ENCODE measurements at regions not wholly inside any gene's neighbourhood (a gene's known extent, or its start where the extent isn't known, plus 50 kb on each side); places are given as distances from the start of the nearest gene placed in this dataset.
A peak's percentile ranks its signal among the peaks of the same experiment; 100 is the strongest.

GRCh38 chr2:186309901-186310300 lies 176.2 kb upstream of the ZC3H15 start:
- Histone ChIP-seq H4K8ac (ENCODE audit: low read depth, low read length) (no peak overlapping the region), H3K23ac (ENCODE audit: low read length) (no peak overlapping the region), H2AFZ (ENCODE audit: insufficient read depth, low read length, poor library complexity) (no peak overlapping the region), H3K4me1 (ENCODE audit: control insufficient read depth in 1 of 2, insufficient read depth in 2 of 2, low read length in 2 of 2) (peaks cover 0 to 11% of the 10 kb centered on the region in 2 experiments), H3K27me3 (ENCODE audit: insufficient read depth, low read length) (no peaks in the 10 kb centered on the region), H3K4me3 (ENCODE audit: low read depth, low read length) (no peak overlapping the region), H4K12ac (ENCODE audit: low read depth, low read length) (no peak overlapping the region), H3K14ac (ENCODE audit: low read length) (no peak overlapping the region), H3K18ac (ENCODE audit: low read length) (no peak overlapping the region), H2AK5ac (ENCODE audit: low read length) (no peak overlapping the region), H3K79me2 (ENCODE audit: control insufficient read depth, insufficient read depth, low read length, poor library complexity) (no peaks in the 10 kb centered on the region), H3K79me1 (ENCODE audit: low read length) (no peaks in the 10 kb centered on the region), H3K9me3 (ENCODE audit: insufficient read depth, low read depth, low read length) (peaks cover 3% of the 10 kb centered on the region), H3K4ac (ENCODE audit: low read depth, low read length) (no peak overlapping the region), H3K36me3 (ENCODE audit: control insufficient read depth in 1 of 2, insufficient read depth in 2 of 2, low read length in 2 of 2) (no peaks in the 10 kb centered on the region), H4K91ac (ENCODE audit: low read depth, low read length) (peak overlapping the region; percentile 12), H2BK120ac (ENCODE audit: insufficient read depth, low read length, poor library complexity) (no peak overlapping the region), H3K9ac (ENCODE audit: low read length) (no peak overlapping the region), H3K27ac (ENCODE audit: low read depth, low read length) (no peak overlapping the region), H2BK5ac (ENCODE audit: low read depth, low read length, poor library complexity) (no peak overlapping the region), H2BK12ac (ENCODE audit: low read length) (no peak overlapping the region), H3K4me2 (ENCODE audit: low read length) (no peak overlapping the region)
- WGBS (ENCODE audit: extremely low coverage, insufficient coverage, insufficient read length): no CpG with 5 or more reads among the region's 2 CpGs
- no peak for DNase-seq

- Histone ChIP-seq H3K9ac (ENCODE audit: low read length) (no peak overlapping the region), H4K91ac (ENCODE audit: low read depth, low read length) (no peak overlapping the region), H2BK120ac (ENCODE audit: insufficient read depth, low read length, poor library complexity) (no peak overlapping the region), H3K79me2 (ENCODE audit: control insufficient read depth, insufficient read depth, low read length, poor library complexity) (no peaks in the 10 kb centered on the region), H3K4me1 (ENCODE audit: control insufficient read depth in 1 of 2, insufficient read depth in 2 of 2, low read length in 2 of 2) (no peaks in the 10 kb centered on the region), H2BK12ac (ENCODE audit: low read length) (no peak overlapping the region), H3K23ac (ENCODE audit: low read length) (no peak overlapping the region), H3K36me3 (ENCODE audit: control insufficient read depth in 1 of 2, insufficient read depth in 2 of 2, low read length in 2 of 2) (peaks cover 0 to under 1% of the 10 kb centered on the region in 2 experiments), H3K4me3 (ENCODE audit: low read depth, low read length) (no peak overlapping the region), H3K27ac (ENCODE audit: low read depth, low read length) (no peak overlapping the region), H2AK5ac (ENCODE audit: low read length) (no peak overlapping the region), H4K8ac (ENCODE audit: low read depth, low read length) (no peak overlapping the region), H3K18ac (ENCODE audit: low read length) (no peak overlapping the region), H3K79me1 (ENCODE audit: low read length) (no peaks in the 10 kb centered on the region), H3K4me2 (ENCODE audit: low read length) (no peak overlapping the region), H2BK5ac (ENCODE audit: low read depth, low read length, poor library complexity) (no peak overlapping the region), H4K12ac (ENCODE audit: low read depth, low read length) (no peak overlapping the region), H3K27me3 (ENCODE audit: insufficient read depth, low read length) (no peaks in the 10 kb centered on the region), H3K9me3 (ENCODE audit: insufficient read depth, low read depth, low read length) (no peaks in the 10 kb centered on the region), H3K4ac (ENCODE audit: low read depth, low read length) (no peak overlapping the region), H2AFZ (ENCODE audit: insufficient read depth, low read length, poor library complexity) (no peak overlapping the region), H3K14ac (ENCODE audit: low read length) (no peak overlapping the region)
- DNase-seq: no peak
- no CpG with 5 or more reads among the region's 2 CpGs for WGBS (ENCODE audit: extremely low coverage, insufficient coverage, insufficient read length)
Measured at GRCh38 chr2:186319105-186319504, 167.0 kb upstream of the ZC3H15 start.

GRCh38 chr2:186325827-186326535 lies 160.1 kb upstream of the ZC3H15 start:
- Histone ChIP-seq H3K18ac (ENCODE audit: low read length) (no peak overlapping the region), H4K91ac (ENCODE audit: low read depth, low read length) (no peak overlapping the region), H3K79me1 (ENCODE audit: low read length) (peaks cover 6% of the 10 kb centered on the region), H2BK5ac (ENCODE audit: low read depth, low read length, poor library complexity) (peak overlapping the region; percentile 76), H3K27ac (ENCODE audit: low read depth, low read length) (peak overlapping the region; percentile 96), H3K14ac (ENCODE audit: low read length) (no peak overlapping the region), H3K9me3 (ENCODE audit: insufficient read depth, low read depth, low read length) (no peaks in the 10 kb centered on the region), H2AK5ac (ENCODE audit: low read length) (no peak overlapping the region), H3K79me2 (ENCODE audit: control insufficient read depth, insufficient read depth, low read length, poor library complexity) (no peaks in the 10 kb centered on the region), H3K4me2 (ENCODE audit: low read length) (peak overlapping the region; percentile 57), H3K36me3 (ENCODE audit: control insufficient read depth in 1 of 2, insufficient read depth in 2 of 2, low read length in 2 of 2) (peaks cover 0 to 3% of the 10 kb centered on the region in 2 experiments), H3K4ac (ENCODE audit: low read depth, low read length) (no peak overlapping the region), H3K4me1 (ENCODE audit: control insufficient read depth in 1 of 2, insufficient read depth in 2 of 2, low read length in 2 of 2) (peaks cover 3 to 9% of the 10 kb centered on the region in 2 experiments), H4K12ac (ENCODE audit: low read depth, low read length) (no peak overlapping the region), H2AFZ (ENCODE audit: insufficient read depth, low read length, poor library complexity) (no peak overlapping the region), H3K27me3 (ENCODE audit: insufficient read depth, low read length) (no peaks in the 10 kb centered on the region), H3K23ac (ENCODE audit: low read length) (no peak overlapping the region), H2BK120ac (ENCODE audit: insufficient read depth, low read length, poor library complexity) (peak overlapping the region; percentile 20), H4K8ac (ENCODE audit: low read depth, low read length) (no peak overlapping the region), H3K4me3 (ENCODE audit: low read depth, low read length) (no peak overlapping the region), H3K9ac (ENCODE audit: low read length) (no peak overlapping the region), H2BK12ac (ENCODE audit: low read length) (peak overlapping the region; percentile 13)
- peak; percentile 75 to 92 for DNase-seq
- no CpG with 5 or more reads among the region's 2 CpGs for WGBS (ENCODE audit: extremely low coverage, insufficient coverage, insufficient read length)

GRCh38 chr2:186327251-186327868 lies 158.7 kb upstream of the ZC3H15 start:
- Histone ChIP-seq H3K79me1 (ENCODE audit: low read length) (peaks cover 6% of the 10 kb centered on the region), H3K36me3 (ENCODE audit: control insufficient read depth in 1 of 2, insufficient read depth in 2 of 2, low read length in 2 of 2) (peaks cover 0 to 3% of the 10 kb centered on the region in 2 experiments), H3K9ac (ENCODE audit: low read length) (no peak overlapping the region), H3K23ac (ENCODE audit: low read length) (no peak overlapping the region), H3K14ac (ENCODE audit: low read length) (no peak overlapping the region), H3K27ac (ENCODE audit: low read depth, low read length) (no peak overlapping the region), H4K8ac (ENCODE audit: low read depth, low read length) (no peak overlapping the region), H3K4me2 (ENCODE audit: low read length) (no peak overlapping the region), H3K4me3 (ENCODE audit: low read depth, low read length) (no peak overlapping the region), H2BK12ac (ENCODE audit: low read length) (no peak overlapping the region), H4K91ac (ENCODE audit: low read depth, low read length) (no peak overlapping the region), H2BK5ac (ENCODE audit: low read depth, low read length, poor library complexity) (no peak overlapping the region), H2BK120ac (ENCODE audit: insufficient read depth, low read length, poor library complexity) (no peak overlapping the region), H3K4me1 (ENCODE audit: control insufficient read depth in 1 of 2, insufficient read depth in 2 of 2, low read length in 2 of 2) (peaks cover 3 to 9% of the 10 kb centered on the region in 2 experiments), H3K18ac (ENCODE audit: low read length) (no peak overlapping the region), H3K4ac (ENCODE audit: low read depth, low read length) (no peak overlapping the region), H3K79me2 (ENCODE audit: control insufficient read depth, insufficient read depth, low read length, poor library complexity) (no peaks in the 10 kb centered on the region), H3K27me3 (ENCODE audit: insufficient read depth, low read length) (no peaks in the 10 kb centered on the region), H4K12ac (ENCODE audit: low read depth, low read length) (no peak overlapping the region), H2AFZ (ENCODE audit: insufficient read depth, low read length, poor library complexity) (no peak overlapping the region), H2AK5ac (ENCODE audit: low read length) (no peak overlapping the region), H3K9me3 (ENCODE audit: insufficient read depth, low read depth, low read length) (no peaks in the 10 kb centered on the region)
- DNase-seq: no peak
- no CpG with 5 or more reads among the region's 3 CpGs for WGBS (ENCODE audit: extremely low coverage, insufficient coverage, insufficient read length)
